ENCODE measurements at regions not wholly inside any gene's neighbourhood (a gene's known extent, or its start where the extent isn't known, plus 50 kb on each side); places are given as distances from the start of the nearest gene placed in this dataset.

- no peak for TF ChIP-seq CTCF (IDR thresholded peaks at IDR 0.05)
- Histone ChIP-seq H3K9ac (no peak overlapping the region), H3K4me1 (no peaks in the 10 kb centered on the region), H2AFZ (no peak overlapping the region), H3K27me3 (ENCODE audit: control insufficient read depth, insufficient read depth, low read length) (no peaks in the 10 kb centered on the region), H3K27ac (no peak overlapping the region), H3K4me2 (ENCODE audit: low read length) (no peak overlapping the region), H3K9me3 (ENCODE audit: control insufficient read depth, low read length) (no peaks in the 10 kb centered on the region), H3K79me2 (no peaks in the 10 kb centered on the region), H3K36me3 (ENCODE audit: control insufficient read depth, insufficient read depth, low read length) (no peaks in the 10 kb centered on the region), H3K4me3 (ENCODE audit: low read depth, low read length) (no peak overlapping the region)
Observed at GRCh38 chr9:2459756-2460155, 161.8 kb upstream of the VLDLR start.

GRCh38 chr9:2461892-2462291 is 159.7 kb upstream of the VLDLR start:
- no peaks in the 10 kb centered on the region for H3K9me3 ChIP-seq (ENCODE audit: control insufficient read depth, low read length)
- H3K9ac ChIP-seq: no peak overlapping the region
- peaks cover under 1% of the 10 kb centered on the region for H3K4me1 ChIP-seq
- no peaks in the 10 kb centered on the region for H3K27me3 ChIP-seq (ENCODE audit: control insufficient read depth, insufficient read depth, low read length)
- H3K4me2 ChIP-seq (ENCODE audit: low read length): no peak overlapping the region
- no peak overlapping the region for H2AFZ ChIP-seq
- H3K79me2 ChIP-seq: no peaks in the 10 kb centered on the region
- no peaks in the 10 kb centered on the region for H3K36me3 ChIP-seq (ENCODE audit: control insufficient read depth, insufficient read depth, low read length)
- H3K4me3 ChIP-seq (ENCODE audit: low read depth, low read length): no peak overlapping the region
- no peak for TF ChIP-seq CTCF (IDR thresholded peaks at IDR 0.05)
- no peak overlapping the region for H3K27ac ChIP-seq

GRCh38 chr9:2464624-2465023 is 157.0 kb upstream of the VLDLR start:
- Histone ChIP-seq H3K4me3 (ENCODE audit: low read depth, low read length) (no peak overlapping the region), H3K4me2 (ENCODE audit: low read length) (no peak overlapping the region), H3K27me3 (ENCODE audit: control insufficient read depth, insufficient read depth, low read length) (no peaks in the 10 kb centered on the region), H2AFZ (no peak overlapping the region), H3K9me3 (ENCODE audit: control insufficient read depth, low read length) (no peaks in the 10 kb centered on the region), H3K79me2 (no peaks in the 10 kb centered on the region), H3K9ac (no peak overlapping the region), H3K27ac (no peak overlapping the region), H3K36me3 (ENCODE audit: control insufficient read depth, insufficient read depth, low read length) (no peaks in the 10 kb centered on the region), H3K4me1 (peaks cover 6% of the 10 kb centered on the region)
- TF ChIP-seq CTCF (IDR thresholded peaks at IDR 0.05): no peak

DNA sequence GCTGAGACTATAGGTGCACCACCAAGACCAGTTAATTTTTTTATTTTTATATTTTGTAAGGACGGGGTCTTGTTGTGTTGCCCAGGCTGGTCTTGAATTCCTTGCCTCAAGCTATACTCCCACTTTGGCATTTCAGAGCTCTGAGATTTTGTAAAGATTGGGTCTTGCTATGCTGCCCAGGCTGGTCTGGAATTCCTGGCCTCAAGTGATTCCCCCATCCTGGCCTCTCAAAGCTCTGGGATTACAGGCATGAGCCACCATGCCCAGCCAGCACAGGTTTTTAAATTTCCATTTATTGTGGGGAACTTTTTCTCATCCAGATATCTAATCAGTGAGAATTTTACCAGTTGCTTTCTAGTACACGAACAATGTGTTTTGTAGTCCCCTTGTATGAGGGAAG is 156.1 kb upstream of the VLDLR start:
- H3K4me3 ChIP-seq (ENCODE audit: low read depth, low read length): no peak overlapping the region
- no peak overlapping the region for H3K9ac ChIP-seq
- H3K9me3 ChIP-seq (ENCODE audit: control insufficient read depth, low read length): no peaks in the 10 kb centered on the region
- peaks cover 8% of the 10 kb centered on the region for H3K4me1 ChIP-seq
- no peaks in the 10 kb centered on the region for H3K27me3 ChIP-seq (ENCODE audit: control insufficient read depth, insufficient read depth, low read length)
- H3K36me3 ChIP-seq (ENCODE audit: control insufficient read depth, insufficient read depth, low read length): no peaks in the 10 kb centered on the region
- H3K27ac ChIP-seq: peak overlapping the region; percentile 42
- no peaks in the 10 kb centered on the region for H3K79me2 ChIP-seq
- TF ChIP-seq CTCF (IDR thresholded peaks at IDR 0.05): no peak
- no peak overlapping the region for H2AFZ ChIP-seq
- peak overlapping the region; percentile 15 for H3K4me2 ChIP-seq (ENCODE audit: low read length)

- no peak for TF ChIP-seq CTCF (IDR thresholded peaks at IDR 0.05)
- Histone ChIP-seq H3K4me1 (peaks cover 8% of the 10 kb centered on the region), H3K9me3 (ENCODE audit: control insufficient read depth, low read length) (no peaks in the 10 kb centered on the region), H3K27me3 (ENCODE audit: control insufficient read depth, insufficient read depth, low read length) (no peaks in the 10 kb centered on the region), H3K36me3 (ENCODE audit: control insufficient read depth, insufficient read depth, low read length) (no peaks in the 10 kb centered on the region), H3K4me3 (ENCODE audit: low read depth, low read length) (no peak overlapping the region), H3K27ac (peak overlapping the region; percentile 42), H3K79me2 (no peaks in the 10 kb centered on the region), H3K9ac (no peak overlapping the region), H2AFZ (peak overlapping the region; percentile 50), H3K4me2 (ENCODE audit: low read length) (peak overlapping the region; percentile 15)
Observed at GRCh38 chr9:2465921-2466460, 155.6 kb upstream of the VLDLR start.

Data from parathyroid adenoma (tissue), 2 donors.